Left renal pelvis (tissue), 4 donors: ENCODE measurements at regions not wholly inside any gene's neighbourhood (a gene's known extent, or its start where the extent isn't known, plus 50 kb on each side); places are given as distances from the start of the nearest gene placed in this dataset.

Experiments
- DNase-seq, 4 donors: peaks; one replicate each; pipeline ENCODE4 v3.0.0-alpha.2; 2013; ENCODE audit warnings: low read depth in 4 of 4, low spot score in 3 of 4

DNA sequence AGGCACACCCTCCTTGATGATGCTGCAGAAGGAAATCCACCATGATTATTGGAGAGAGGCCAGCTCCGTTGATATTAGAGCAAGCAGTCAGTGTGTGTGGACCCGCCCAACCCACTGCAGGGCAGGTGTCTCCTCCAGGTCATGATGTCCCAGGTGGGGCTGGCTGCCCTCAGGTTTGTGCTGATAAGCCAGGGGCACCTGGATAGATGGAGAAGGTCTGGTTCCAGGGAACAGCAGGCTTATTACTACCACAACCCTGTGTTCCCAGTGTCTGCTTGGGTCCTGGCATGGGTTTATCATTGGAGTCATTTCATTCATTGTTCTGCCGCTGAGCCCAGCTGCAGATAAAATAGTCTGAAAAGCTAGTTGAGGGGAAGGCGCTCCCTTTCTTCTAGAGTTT lies 181.1 kb upstream of the NECTIN1 start:
- DNase-seq = no peak

DNA sequence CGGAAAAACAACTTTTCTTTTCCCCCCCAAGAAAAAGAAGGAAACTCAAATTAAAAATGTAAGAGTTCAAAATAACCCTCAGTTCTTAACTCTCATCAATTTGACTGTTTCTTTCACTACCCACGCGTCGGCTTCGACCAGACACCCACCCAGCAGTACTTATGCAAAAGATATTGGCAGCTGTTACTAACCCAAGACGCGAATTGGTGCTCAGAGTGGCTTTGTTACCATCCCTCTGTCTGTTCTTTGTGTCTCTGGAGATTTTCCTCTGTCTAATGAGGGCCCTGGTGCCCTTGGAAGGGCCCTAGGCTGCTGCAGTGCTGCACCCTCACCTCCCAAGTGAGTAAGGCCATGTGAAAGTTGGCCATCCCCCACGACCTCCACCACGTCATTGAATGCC lies 180.5 kb upstream of the NECTIN1 start:
- no peak for DNase-seq

DNA sequence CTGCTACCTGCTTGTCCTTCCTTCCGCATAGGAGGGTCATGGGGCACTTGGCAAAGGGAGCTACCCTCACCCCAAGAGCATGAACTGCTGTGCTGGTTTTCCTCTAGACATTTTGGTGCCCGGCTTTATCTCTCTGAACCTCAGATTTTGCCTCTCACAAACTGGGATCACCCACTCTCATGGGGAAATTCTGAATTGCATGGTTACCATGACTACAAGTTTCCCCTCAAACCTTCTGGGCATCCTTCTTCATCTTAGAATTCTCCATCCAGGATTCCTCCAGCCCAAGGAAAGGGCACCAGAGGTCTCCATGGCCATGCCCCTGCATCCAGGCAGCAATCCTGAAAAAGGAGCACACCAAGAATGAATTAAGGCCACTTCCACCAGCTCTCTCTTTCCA lies 180.1 kb upstream of the NECTIN1 start:
- DNase-seq = no peak

DNA sequence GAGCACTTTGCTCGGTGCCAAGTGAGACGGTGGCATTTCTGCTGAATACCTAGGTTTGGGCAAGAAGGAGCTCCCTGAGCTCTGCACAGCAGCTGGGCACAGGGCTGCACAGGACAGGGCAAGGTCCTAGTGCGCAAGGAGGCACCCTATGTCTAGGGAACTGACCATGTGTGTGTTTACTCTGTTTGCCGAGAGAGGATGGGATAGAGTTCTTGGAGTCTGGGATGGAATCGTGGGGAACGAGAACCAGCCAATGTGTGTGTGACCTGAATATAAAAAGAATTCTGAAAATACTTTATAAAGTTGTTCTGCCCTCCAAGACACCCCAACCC lies 179.5 kb upstream of the NECTIN1 start:
- no peak for DNase-seq

DNA sequence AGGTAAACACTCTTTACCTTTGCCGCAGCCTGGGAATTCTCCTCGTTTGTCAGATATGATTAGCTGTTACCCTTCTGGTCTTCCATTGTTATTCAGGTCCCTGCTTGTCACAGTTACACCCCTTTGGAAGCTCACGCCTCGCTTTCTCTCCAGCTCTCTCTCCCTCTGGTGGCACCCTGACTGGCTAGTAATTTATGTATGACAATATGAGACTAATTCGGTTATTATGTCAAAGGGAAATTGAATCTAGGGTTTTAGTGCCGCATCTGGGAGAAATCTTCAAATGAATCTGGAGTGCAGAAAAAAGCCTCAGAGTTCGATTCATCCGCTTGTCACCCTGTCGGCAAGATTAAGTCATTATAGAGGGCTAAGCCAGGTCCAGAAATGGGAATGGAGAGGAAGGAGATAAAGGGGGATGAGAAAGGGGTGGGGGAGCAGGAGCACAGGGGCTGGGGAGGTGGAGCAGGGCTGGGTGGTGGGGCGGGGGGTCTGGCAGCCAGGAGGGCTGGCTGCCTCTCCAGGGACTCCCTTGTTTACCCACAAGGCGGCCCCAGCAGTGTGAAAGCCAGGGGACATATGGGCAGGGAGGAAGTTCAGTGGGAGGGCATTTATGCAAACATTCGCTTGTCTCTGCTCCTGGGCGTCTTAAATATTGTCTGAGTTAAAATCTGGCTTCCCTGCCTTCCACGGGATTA lies 179.0 kb upstream of the NECTIN1 start:
- DNase-seq = no peak

DNA sequence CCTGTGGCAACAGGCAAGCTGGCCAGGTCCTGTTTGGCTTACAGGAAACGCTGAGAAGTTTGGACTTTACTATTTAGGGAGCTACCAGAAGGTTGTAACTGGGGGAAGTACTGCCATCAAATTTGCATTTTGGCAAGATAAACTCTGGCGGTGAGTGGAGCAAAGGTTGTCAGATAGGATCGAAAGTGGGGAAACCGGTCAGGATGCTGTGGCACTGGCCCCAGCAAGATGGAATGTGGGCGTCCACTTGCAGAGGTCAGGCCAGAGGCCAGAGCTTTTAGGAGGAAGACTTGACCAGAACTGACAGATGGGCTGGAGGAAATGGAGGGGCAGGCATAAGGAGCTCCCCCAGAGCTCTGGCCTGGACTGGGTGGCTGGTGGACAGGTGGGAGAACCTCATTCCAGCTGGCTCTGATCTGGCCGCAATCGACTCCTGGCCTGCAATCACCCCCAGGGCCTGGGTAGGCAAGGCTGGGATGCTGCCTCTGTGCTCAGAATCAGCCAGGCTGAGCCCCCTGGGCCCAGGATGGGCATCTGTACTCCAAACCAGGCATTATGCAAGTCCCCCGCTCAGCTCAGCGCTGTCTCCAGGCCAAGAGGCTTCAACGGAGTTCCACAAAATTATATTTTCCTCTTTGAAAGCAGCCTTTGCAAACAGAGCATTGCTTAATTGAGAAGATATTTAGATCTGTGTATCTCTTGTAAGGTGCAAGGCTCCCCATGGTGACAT lies 178.3 kb upstream of the NECTIN1 start:
- DNase-seq = no peak

DNA sequence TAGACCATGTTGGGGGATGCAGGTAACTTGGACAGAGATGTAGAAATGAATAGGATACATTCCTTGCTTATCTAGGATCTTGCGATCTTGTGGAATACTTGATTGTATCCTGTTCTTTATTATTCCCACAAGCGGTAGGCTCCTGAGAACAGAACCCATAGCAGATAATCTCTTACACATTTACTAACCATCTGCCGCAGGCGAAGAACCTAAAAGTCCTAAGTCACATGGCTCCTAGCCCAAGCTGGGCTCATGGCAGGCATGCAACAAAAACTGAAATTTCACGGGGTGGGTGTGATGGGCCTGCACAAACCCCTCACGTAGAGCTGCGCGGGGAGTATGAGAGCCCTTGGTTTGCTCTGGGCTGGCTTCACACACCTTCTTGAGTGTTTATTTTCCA lies 177.4 kb upstream of the NECTIN1 start:
- no peak for DNase-seq

DNA sequence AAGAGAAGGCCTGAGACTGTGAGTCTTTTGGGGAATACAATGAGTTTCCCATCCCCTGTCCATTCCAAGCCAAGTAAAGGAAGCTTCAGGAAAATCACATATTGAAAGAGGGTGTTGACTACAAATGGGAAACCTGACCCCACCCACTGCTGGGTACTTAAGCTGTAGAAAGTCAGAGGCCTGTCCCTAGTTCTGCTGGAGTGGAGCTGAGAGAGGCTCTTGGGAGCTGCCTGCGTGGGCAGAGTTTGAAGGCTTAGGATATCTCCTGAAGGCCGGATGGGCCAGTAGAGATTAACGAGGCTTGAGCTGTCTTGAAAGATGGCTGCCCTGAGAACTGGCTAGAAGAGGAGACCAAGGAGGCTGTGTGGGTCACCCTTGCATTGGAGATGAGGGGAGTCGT lies 176.2 kb upstream of the NECTIN1 start:
- DNase-seq = no peak

DNA sequence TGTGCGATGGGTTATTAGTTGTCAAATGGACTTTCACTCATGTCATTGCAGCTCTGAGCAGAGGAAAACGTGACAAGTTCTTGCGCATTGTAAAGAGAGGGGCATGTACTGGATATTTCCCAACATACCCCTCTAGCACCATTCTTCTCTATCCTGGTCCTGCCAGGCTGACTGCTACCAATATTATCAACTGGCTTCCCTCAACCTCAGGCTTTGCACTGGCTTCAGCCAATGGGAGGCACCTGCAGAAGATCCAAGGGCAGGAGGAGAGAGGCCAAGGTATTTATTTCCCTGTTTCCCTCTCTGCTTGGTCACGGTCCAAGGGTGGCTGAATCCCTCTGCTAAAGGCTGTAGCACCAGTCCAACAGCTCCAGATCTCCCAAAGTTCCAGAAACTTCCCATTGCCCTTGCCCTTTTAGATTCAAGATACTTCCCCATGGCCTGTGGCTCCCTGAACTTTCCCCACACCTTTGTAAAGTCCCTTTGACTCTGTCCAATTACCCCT lies 175.6 kb upstream of the NECTIN1 start:
- no peak for DNase-seq

DNA sequence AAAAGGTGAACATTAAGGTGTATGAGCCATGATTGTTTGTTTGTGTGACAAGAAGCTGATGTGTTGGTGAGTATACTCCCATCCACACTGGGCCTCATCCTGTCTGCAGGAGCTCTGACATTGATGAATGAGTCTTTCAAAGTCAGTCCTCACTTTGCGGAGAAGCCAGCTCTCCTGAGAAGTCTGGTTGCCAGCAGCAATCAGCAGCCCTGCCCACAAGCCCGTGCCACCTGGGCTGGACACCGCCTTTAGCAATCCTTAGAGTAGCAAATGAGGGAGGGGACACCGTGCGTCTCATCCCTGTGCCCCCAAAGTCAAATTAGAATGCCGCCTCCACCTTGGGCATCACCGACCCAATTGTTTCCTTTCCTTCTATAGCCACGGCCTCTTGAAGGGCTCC lies 174.8 kb upstream of the NECTIN1 start:
- DNase-seq = no peak

DNA sequence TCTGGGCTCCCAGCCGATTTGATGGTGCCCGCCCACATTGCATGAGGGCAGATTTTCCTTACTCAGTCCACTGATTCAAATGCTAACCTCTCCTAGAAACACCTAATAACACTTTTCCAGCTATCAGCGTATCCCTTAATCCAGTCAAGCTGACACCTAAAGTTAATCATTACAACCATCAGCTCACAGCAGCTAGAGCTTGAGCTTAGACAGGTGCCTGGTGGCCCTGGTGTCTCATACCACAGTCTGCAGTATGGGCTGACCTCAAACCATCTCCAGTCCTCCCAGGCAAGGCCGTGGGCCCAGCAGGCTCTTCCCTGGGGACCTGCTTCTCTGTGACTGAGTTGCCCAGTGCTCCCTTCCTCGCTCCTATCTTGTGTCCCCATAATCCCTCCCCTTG lies 174.4 kb upstream of the NECTIN1 start:
- DNase-seq = no peak

DNA sequence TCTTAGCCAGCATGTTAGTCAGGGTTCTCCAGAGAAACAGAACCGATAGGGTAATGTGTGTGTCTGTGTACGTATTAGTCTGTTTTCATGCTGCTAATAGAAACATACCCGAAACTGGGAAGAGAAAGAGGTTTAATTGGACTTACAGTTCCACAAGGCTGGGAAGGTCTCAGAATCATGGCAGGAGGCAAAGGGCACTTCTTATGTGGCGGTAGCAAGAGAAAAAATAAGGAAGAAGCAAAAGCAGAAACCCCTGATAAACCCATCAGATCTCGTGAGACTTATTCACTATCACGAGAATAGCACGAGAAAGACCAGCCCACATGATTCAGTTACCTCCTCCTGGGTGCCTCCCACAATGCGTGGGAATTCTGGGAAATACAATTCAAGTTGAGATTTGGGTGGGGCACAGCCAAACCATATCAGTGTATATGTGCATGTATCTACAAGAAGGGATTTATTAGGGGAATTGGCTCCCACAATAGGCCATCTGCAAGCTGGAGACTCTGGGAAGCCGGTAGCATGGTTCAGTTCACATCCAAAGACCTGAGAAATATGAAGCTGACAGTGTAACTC lies 173.7 kb upstream of the NECTIN1 start:
- no peak for DNase-seq

DNA sequence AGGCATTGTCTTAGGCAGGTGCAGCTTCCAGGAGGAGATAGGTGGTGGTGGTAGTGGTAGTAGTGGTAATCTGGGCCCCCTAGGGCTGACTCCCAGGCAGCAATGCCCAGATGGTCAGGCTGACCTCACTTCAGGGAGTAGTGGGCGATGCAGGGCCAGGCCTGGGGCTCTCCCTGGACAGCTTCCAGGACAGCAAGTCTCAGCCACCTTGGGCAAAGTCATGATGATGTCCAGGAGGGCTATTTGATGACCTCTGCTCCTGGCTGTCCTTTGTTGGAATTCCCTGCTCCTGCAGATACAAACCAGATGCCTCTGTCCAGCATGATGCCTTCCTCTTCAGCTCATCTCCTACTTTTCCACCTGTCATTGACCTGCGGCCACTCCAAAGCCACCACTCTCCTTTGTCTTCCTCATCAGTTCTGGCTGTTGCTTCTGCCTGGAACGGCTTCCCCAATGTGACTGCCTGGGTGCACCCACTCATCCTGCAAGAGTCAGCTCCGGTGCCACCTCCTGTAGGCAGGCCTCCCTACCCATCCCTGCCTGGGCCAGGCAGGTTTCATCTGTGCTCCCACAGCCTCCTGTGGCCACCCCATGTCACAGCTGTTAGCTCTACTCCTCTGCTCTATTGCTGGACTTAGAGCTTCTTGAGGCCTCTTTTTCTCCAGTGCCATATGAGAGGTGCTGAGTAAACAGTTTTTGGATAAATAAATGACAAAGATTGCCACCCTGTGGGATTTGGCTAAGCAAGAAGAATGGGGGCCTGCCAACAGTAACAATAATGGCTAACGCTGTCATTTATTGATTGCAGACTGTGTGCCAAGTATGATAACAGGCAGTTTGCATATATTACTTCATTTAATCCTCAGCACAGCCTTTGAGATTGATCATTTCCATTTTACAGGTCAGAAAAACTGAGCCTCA lies 172.9 kb upstream of the NECTIN1 start:
- no peak for DNase-seq

DNA sequence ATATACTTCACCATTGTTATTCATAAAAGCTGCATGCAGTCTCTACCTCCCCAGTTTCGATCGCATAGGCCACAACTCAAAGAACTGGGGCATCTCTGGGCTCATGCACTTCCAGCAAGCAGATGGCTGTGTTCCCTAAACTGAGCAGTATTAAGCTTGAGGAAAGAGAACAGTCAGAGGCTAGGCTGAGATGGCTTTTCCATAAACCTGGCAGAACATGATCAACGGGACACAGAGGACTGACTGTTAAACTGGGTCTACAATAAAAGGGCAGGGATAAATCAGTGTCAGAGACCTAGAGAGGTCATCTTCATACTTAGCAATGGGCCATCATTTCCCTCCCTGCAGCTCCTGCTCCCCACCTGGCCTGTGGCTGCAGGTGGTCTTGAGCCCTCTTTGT lies 171.0 kb upstream of the NECTIN1 start:
- no peak for DNase-seq

DNA sequence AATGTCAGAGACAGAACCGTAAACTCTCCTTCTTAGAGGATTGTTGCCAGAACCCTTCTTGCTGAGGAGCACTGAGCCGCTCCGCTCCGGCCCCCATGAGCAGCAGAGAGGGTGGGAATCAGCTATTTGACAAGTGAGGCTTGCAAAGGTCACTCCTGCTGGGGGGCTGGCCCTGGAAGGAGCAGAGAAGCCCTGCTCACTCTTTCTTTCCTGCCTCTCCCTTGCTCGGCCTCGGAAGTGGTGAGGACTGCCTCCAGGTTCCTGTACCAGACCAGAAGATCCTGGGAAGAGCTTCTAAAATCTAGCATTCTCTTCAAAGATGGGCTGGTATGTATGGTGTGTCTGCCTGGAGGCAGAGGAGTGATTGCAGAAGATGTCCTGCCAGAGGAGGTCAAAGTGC lies 168.6 kb upstream of the NECTIN1 start:
- DNase-seq = no peak

DNA sequence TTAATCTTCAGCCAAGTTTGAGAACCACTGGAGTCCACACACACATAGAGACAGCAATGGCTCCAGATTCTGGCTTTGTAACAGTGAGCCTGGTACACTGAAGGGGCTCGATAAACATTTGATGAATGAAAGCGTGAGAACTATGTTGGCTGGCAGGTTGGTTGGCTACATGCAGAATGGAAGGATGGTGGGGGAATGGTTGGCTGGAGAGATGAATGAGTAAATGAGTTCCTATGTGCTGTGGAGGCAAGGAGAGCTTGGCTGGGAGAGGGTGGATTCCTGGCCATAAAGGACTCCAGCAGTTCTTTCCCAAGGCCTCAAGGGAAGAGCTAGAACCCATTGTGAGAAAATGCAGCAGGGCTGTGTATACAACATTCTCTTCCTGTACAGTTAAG lies 168.0 kb upstream of the NECTIN1 start:
- DNase-seq = no peak

DNA sequence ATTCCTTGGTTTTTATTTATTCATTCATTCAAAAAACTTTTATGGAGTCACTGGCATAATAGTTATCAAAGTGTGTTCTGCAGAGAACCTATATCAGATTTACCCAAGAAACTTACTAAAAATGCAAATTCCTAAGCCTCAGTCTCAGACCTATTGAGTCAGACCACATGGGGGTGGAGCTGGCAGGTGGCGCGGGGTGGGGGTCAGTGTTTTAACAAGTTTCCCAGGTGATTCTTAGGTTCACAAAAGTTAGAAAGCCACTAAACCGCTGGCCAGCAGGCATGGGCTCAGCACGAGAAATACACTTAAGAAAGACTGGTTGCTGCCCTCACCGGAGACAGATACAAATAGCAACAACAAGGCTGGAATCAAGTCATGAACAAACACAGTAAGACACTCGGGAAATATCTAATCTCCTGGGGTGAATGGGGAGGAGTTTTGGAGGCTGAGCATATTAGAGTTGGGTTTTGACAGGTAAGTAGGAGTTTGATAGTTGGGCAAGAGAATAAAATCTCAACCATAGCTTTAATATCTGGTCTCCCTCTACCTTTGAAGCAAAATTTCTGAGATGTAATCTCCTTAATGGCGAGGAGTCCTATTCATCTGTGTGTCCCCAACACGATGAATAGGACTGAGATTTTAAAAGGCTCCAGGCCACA lies 167.5 kb upstream of the NECTIN1 start:
- no peak for DNase-seq

DNA sequence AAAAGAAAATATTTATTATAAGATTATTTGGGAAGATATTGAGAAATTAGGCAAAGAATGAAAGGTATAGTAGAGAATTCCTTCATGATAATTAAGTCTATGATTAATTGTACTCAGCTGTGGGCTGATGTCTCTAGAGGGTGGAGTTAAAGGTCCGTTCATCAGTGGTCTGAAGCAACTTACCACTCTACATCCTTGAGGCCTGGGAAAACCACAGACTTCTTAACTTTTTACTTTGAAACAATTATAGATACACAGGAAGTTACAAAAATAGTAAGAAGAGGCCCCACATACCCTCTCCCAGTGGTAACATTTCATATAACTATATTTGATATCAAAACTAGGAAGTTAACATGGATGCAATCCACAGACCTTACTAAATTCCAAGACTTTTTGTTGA lies 167.0 kb upstream of the NECTIN1 start:
- no peak for DNase-seq

DNA sequence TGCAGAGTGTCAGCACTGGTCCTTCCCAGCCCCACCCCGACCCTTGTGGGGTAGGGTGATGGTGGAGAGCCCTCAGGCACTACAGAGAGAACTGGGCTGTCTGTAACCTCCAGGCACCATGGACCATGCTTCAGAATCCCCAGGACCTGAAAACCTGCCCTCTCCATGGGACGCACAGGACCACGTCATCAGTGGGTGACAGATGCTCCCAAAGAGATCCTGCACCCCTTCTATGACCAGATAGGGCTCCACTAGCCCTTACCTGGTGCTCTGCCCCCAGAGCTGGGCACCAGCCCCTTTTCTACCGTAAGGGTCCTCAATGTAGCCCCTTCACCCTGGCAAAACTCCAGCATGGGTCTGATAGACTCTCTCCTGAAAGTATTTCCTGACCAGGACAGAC lies 165.9 kb upstream of the NECTIN1 start:
- DNase-seq = no peak

DNA sequence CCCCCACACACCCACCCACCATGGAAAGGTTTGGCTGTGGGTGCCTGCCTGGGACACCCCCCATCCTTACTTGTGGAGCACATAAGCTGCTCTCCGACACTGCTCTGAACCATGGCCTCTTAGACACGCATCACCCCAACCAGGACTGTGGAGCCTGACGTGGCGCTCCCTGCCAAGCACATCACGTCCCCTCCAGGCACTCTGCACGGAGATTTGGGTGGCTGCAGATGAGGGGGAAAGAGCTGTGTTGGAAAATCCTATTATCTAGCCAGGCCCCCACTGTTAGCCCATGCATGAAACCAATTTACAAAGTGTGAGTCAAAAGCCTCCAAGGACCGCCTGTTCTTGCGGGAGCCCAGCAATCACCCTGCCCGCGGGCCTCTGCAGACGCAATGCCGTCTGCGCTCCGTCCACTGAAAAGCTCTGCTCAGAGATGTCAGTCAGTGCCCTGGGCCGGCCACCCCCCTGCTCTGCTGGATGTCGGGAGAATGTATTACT lies 163.4 kb upstream of the NECTIN1 start:
- DNase-seq = no peak
